ENCODE measurements at regions not wholly inside any gene's neighbourhood (a gene's known extent, or its start where the extent isn't known, plus 50 kb on each side); places are given as distances from the start of the nearest gene placed in this dataset.

- ATAC-seq (no peak), FAIRE-seq (no peak), DNase-seq (ENCODE audit: low read depth, low spot score) (no peak)
- Histone ChIP-seq H3K27ac (ENCODE audit: control insufficient read depth, insufficient read depth) (no peak overlapping the region), H3K79me2 (ENCODE audit: control insufficient read depth, insufficient read depth, low read length) (no peaks in the 10 kb centered on the region), H3K9ac (ENCODE audit: control insufficient read depth, insufficient read depth, low read length) (no peak overlapping the region), H3K27me3 (replicated peaks in 1 of 2; ENCODE audit: control insufficient read depth in 2 of 2, insufficient read depth in 2 of 2, low read length in 1 of 2) (no peaks in the 10 kb centered on the region), H2AFZ (ENCODE audit: control insufficient read depth, low read depth, low read length) (no peak overlapping the region), H3K4me3 (no peak overlapping the region), H3K36me3 (ENCODE audit: control insufficient read depth in 2 of 2, insufficient read depth in 2 of 2, low read length in 1 of 2) (no peaks in the 10 kb centered on the region), H3K4me2 (ENCODE audit: control insufficient read depth, insufficient read depth) (no peak overlapping the region), H3K4me1 (ENCODE audit: control insufficient read depth, insufficient read depth, low read length) (no peaks in the 10 kb centered on the region), H4K20me1 (ENCODE audit: control insufficient read depth, insufficient read depth) (no peaks in the 10 kb centered on the region), H3K9me3 (replicated peaks; ENCODE audit: control insufficient read depth, insufficient read depth, low read length) (no peaks in the 10 kb centered on the region; the same call in 2 of the 3 replicates)
- TF ChIP-seq SIN3A (IDR thresholded peaks at IDR 0.05; ENCODE audit: low read depth, low read length), result no peak
- TF ChIP-seq WRNIP1 (IDR thresholded peaks at IDR 0.05; ENCODE audit: borderline replicate concordance, low read depth, low read length), result no peak
- no peak for TF ChIP-seq BRCA1 (IDR thresholded peaks at IDR 0.05; ENCODE audit: low read depth, low read length)
- TF ChIP-seq YBX1 (IDR thresholded peaks at IDR 0.05), result no peak
- TF ChIP-seq, protein P1, sequence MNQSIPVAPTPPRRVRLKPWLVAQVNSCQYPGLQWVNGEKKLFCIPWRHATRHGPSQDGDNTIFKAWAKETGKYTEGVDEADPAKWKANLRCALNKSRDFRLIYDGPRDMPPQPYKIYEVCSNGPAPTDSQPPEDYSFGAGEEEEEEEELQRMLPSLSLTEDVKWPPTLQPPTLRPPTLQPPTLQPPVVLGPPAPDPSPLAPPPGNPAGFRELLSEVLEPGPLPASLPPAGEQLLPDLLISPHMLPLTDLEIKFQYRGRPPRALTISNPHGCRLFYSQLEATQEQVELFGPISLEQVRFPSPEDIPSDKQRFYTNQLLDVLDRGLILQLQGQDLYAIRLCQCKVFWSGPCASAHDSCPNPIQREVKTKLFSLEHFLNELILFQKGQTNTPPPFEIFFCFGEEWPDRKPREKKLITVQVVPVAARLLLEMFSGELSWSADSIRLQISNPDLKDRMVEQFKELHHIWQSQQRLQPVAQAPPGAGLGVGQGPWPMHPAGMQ (IDR thresholded peaks at IDR 0.05; ENCODE audit: borderline replicate concordance), result no peak
- TF ChIP-seq, protein P2, sequence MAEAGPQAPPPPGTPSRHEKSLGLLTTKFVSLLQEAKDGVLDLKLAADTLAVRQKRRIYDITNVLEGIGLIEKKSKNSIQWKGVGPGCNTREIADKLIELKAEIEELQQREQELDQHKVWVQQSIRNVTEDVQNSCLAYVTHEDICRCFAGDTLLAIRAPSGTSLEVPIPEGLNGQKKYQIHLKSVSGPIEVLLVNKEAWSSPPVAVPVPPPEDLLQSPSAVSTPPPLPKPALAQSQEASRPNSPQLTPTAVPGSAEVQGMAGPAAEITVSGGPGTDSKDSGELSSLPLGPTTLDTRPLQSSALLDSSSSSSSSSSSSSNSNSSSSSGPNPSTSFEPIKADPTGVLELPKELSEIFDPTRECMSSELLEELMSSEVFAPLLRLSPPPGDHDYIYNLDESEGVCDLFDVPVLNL (IDR thresholded peaks at IDR 0.05; ENCODE audit: low read depth, low read length), result no peak
- no peak for TF ChIP-seq ZNF217 (IDR thresholded peaks at IDR 0.05)
- TF ChIP-seq, protein P3, sequence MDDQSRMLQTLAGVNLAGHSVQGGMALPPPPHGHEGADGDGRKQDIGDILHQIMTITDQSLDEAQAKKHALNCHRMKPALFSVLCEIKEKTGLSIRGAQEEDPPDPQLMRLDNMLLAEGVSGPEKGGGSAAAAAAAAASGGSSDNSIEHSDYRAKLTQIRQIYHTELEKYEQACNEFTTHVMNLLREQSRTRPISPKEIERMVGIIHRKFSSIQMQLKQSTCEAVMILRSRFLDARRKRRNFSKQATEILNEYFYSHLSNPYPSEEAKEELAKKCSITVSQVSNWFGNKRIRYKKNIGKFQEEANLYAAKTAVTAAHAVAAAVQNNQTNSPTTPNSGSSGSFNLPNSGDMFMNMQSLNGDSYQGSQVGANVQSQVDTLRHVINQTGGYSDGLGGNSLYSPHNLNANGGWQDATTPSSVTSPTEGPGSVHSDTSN (IDR thresholded peaks at IDR 0.05; ENCODE audit: insufficient replicate concordance, low read depth, low read length), result no peak
- TF ChIP-seq, protein P4, sequence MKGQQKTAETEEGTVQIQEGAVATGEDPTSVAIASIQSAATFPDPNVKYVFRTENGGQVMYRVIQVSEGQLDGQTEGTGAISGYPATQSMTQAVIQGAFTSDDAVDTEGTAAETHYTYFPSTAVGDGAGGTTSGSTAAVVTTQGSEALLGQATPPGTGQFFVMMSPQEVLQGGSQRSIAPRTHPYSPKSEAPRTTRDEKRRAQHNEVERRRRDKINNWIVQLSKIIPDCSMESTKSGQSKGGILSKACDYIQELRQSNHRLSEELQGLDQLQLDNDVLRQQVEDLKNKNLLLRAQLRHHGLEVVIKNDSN (IDR thresholded peaks at IDR 0.05; ENCODE audit: borderline replicate concordance, extremely low read length, insufficient read depth, low read depth, low read length), result no peak
- no peak for TF ChIP-seq POLR2AphosphoS5 (IDR thresholded peaks at IDR 0.05; ENCODE audit: low read length)
- no peak for TF ChIP-seq MYB (IDR thresholded peaks at IDR 0.05; ENCODE audit: borderline replicate concordance, low read depth, low read length)
- no peak for TF ChIP-seq NFIC (IDR thresholded peaks at IDR 0.05; ENCODE audit: low read depth, low read length)
- no peak for TF ChIP-seq BHLHE40 (IDR thresholded peaks at IDR 0.05; ENCODE audit: borderline replicate concordance in 1 of 2, low read depth in 2 of 2, low read length in 1 of 2)
- TF ChIP-seq HDGF (IDR thresholded peaks at IDR 0.05), result no peak
- TF ChIP-seq ASH2L (IDR thresholded peaks at IDR 0.05; ENCODE audit: borderline replicate concordance, low read depth), result no peak
- no peak for TF ChIP-seq NBN (IDR thresholded peaks at IDR 0.05)
- TF ChIP-seq SP1 (IDR thresholded peaks at IDR 0.05; ENCODE audit: low read depth, low read length), result no peak
- TF ChIP-seq, protein P5, sequence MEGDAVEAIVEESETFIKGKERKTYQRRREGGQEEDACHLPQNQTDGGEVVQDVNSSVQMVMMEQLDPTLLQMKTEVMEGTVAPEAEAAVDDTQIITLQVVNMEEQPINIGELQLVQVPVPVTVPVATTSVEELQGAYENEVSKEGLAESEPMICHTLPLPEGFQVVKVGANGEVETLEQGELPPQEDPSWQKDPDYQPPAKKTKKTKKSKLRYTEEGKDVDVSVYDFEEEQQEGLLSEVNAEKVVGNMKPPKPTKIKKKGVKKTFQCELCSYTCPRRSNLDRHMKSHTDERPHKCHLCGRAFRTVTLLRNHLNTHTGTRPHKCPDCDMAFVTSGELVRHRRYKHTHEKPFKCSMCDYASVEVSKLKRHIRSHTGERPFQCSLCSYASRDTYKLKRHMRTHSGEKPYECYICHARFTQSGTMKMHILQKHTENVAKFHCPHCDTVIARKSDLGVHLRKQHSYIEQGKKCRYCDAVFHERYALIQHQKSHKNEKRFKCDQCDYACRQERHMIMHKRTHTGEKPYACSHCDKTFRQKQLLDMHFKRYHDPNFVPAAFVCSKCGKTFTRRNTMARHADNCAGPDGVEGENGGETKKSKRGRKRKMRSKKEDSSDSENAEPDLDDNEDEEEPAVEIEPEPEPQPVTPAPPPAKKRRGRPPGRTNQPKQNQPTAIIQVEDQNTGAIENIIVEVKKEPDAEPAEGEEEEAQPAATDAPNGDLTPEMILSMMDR (IDR thresholded peaks at IDR 0.05 in 2 of 3, conservative IDR thresholded peaks at IDR 0.05 in 1 of 3; ENCODE audit: control insufficient read depth in 2 of 3, extremely low read depth in 1 of 3, insufficient read depth in 1 of 3, low read depth in 3 of 3, low read length in 3 of 3), result no peak
- TF ChIP-seq FOXK2 (IDR thresholded peaks at IDR 0.05), result no peak
- no TSS peak for BruUV-seq (replicated peaks)
- in situ Hi-C loops (cut with MboI), result no loop called here
- ChIA-PET RAD21 (ENCODE audit: unreplicated experiment) (no interaction called here), CTCF (no interaction called here), POLR2A (no interaction called here), SMC1A (ENCODE audit: uncharacterized antibody, unreplicated experiment) (interaction anchor here (0.9 to 1.0 kb wide), 2 partner anchors 11 to 33 kb away, joined by 3 read pairs; no protein-coding TSS in a partner anchor)
- 2% methylated on average over 4 of the region's 4 CpGs for WGBS (ENCODE audit: insufficient coverage, insufficient replicate concordance, low lambda C conversion rate, missing lambda C conversion rate)
- intact Hi-C loops (cut with micrococcal nuclease; ENCODE audit: unreplicated experiment), result no loop called here
Measured at GRCh38 chr19:28044477-28044876, 1168.5 kb downstream of the UQCRFS1 start.
